Activated naive CD4-positive, alpha-beta T cell treated with Interleukin-2 at 50 U/mL for 16 hours (primary cell): ENCODE measurements at regions not wholly inside any gene's neighbourhood (a gene's known extent, or its start where the extent isn't known, plus 50 kb on each side); places are given as distances from the start of the nearest gene placed in this dataset.

ENCODE experiments used
- DNase-seq: peaks from one replicate; pipeline ENCODE4 v3.0.0-alpha.2; 2020

DNA sequence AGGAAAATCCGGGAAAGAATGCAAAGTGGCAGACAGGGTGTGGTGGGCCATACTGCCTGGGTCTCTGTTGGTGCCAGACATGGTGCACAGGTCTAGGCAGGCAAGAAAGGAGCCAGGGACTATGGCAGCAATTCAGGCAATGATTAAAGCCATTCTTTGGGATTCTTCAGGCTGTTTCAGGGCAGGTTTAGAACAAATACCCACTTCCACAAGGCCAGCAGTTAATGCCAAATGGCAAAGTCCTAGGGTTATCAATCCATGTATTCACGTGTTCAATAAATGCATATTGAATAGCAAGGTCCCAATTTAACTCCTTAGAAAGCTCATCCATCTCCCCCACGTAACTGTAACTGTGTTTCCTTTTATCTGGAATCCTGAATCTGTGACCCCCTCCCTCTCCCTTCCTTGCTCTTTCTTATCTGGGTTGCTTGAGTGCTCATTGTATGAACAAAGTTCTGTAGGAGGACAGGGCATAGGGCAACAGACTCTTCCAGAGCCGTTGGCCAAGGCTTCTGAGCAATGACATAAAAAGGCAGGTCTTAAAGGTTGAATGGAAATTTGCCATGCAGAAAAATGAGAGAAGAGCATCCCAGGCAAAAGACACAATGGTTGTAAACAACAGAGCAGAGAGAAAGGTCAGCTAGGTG lies 146.8 kb upstream of the KLHL29 start:
- DNase-seq = no peak

DNA sequence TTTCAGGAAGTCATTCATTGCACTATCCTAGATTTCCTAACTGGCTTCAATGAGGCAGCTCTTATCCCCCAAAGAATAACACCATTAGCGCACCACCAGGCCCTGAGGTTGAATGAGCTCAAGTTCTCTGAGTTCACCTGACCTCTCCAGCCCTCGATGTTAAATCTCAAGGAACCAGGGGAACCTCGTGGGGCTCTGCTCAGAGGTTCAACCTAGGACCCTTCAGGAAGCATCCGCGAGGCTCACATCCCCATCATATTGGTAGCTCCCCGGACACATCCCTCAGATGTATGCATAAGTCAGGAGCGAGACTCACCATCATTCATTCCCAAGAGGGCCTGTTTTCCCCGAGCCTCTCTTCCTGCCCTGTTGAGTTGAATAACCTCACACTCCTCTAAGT lies 145.6 kb upstream of the KLHL29 start:
- DNase-seq = no peak

DNA sequence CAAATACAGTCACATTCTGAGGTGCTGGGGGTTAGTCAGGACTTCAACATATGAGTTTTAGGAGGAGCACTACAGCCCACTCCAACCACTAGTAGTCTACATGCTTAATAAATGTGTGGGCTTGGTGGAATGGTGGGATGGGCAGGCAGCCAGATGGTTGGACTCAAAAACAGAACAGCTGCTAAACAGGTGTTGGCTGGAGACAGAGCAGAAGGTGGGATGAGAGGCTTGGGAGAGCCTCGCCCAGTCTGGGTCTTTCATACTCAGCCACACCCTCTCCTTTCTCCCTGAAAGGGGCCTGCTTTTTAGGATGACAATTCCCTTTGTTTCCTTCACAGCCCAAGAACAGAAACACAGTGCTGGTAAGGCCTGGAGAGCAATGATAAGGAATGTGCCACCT lies 143.9 kb upstream of the KLHL29 start:
- DNase-seq = no peak

GRCh38 chr2:23241611-23242245 lies 143.3 kb upstream of the KLHL29 start:
- DNase-seq = no peak

DNA sequence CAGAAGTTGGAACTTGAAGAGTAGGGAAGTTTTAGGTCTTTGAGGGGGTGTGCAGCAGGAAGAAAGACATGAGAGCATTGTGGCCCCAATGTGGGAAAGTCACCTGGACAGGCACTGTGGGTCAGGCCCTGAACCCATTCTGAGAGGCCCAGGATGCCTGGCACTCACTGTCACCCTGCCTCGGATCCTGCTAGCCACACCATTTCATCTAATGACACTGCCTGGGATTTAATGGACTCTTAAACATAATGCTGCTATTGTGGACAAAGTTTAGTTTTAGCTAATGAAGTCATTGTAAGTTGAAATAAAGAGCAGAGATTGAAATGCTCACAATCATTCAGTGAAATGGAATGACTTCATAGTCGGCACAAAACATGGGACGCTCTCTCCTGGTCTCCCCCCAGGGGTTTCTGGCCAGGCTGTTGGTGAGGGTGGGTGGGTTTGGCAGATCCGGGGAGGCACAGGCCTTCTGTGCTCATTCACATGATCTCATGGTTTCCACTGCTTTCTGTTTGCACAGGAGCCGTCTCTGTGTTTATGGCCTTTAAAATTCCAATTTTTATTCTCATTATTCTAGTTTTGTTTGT lies 141.8 kb upstream of the KLHL29 start:
- no peak for DNase-seq

- DNase-seq = no peak
Observed at GRCh38 chr2:23244617-23245016, 140.4 kb upstream of the KLHL29 start.

- no peak for DNase-seq
Observed at GRCh38 chr2:23246992-23247683, 137.8 kb upstream of the KLHL29 start.

GRCh38 chr2:23248667-23249066 lies 136.3 kb upstream of the KLHL29 start:
- DNase-seq = no peak

- DNase-seq = no peak
Observed at GRCh38 chr2:23249348-23249747, 135.6 kb upstream of the KLHL29 start.

DNA sequence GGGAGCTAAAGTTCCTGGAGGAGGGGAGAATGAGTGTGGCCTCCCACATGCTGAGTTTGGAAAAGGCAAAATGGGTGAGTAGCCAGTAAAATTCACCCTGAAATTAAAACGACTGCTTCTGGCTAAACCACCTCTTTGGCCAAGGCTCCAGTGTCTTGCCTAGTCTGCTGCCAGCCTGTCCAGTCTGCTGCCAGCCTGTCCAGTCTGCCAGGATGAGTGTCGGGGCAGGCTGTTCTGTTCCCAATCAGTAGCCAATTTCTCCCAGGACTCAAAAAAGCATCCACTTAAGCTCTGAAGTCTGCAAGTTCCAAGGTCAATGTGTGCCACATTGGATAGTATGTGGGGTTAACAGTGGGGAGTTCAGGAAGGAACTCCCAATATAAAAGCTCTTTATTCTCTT lies 134.6 kb upstream of the KLHL29 start:
- DNase-seq = no peak

GRCh38 chr2:23256643-23257042 lies 128.3 kb upstream of the KLHL29 start:
- no peak for DNase-seq

- DNase-seq = no peak
Observed at GRCh38 chr2:23260621-23261020, 124.4 kb upstream of the KLHL29 start.

- DNase-seq = no peak
Observed at GRCh38 chr2:23268467-23269263, 116.3 kb upstream of the KLHL29 start.

- DNase-seq = no peak
Observed at GRCh38 chr2:23269747-23270146, 115.2 kb upstream of the KLHL29 start.

DNA sequence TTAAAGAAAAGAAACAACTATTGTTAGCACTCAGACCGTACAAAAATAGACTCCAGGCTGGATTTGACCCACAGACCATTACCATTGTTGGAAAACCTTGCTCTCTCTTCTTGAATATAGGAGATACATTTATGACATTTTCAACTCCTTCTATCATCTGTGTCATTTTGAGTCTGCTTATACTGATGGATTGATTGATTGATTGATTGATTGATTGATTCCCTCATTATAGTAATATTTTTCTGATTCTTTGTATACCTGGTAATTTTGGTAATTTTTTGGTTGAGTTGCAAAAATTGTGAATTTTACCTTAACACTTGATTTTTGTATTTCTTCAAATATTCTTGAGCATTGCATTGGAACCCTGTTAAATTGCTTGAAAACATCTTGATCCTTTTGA lies 114.2 kb upstream of the KLHL29 start:
- no peak for DNase-seq

DNA sequence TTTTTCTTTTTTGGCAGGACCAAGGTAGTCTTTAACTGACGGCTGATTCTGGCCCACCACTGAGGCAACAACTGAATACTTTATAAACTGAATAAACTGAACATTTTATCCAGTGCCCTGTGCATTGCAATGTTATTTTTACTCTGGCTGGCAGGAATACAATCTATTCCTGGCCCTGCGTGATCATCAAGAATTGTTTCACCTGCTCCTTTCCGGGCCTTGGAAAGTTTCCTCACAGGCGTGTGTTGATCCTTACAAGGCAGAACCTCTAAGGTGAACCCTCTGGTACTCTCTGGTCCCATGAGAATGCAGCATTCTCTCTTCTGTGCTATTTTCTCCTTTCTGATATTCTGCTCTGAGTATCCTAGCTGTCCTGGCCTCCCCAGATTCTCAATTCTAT lies 113.7 kb upstream of the KLHL29 start:
- no peak for DNase-seq

DNA sequence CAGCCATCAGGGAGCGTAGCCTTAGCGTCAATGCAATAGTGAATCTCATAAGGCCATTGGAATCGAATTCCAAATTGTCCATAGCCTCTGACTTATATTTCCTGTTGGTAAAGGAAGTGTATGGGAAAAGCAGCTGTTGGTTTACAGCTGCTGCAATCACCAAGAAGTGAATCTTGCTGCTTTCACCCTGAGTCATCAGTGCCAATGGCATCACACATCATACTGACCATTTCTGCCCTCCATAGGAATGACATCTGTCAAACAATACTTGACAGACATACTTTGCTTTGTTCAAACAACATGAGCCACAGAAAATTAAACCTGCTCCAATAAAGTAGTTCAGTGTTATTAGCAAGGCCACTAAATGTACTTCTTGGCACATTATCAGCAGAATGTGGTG lies 111.2 kb upstream of the KLHL29 start:
- no peak for DNase-seq

- DNase-seq = no peak
Observed at GRCh38 chr2:23280401-23280800, 104.6 kb upstream of the KLHL29 start.

DNA sequence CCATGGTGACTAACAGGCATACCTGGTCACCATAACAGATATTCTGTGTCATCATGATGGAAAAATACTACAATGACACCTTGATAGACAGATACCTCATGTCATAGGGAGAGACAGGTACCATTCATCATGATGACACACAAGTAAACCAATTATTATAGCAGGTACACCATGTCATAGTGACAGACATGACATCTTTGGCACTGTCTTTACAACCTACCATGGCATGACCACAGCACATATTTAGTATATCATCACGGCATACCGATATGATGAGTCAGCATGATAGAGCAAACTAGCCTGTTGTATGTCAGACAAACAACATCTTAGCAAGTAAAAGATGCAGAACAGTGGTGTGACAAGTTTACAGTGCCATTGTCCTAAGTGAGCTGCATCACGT lies 101.3 kb upstream of the KLHL29 start:
- no peak for DNase-seq

GRCh38 chr2:23285091-23285800 lies 99.7 kb upstream of the KLHL29 start:
- no peak for DNase-seq

DNA sequence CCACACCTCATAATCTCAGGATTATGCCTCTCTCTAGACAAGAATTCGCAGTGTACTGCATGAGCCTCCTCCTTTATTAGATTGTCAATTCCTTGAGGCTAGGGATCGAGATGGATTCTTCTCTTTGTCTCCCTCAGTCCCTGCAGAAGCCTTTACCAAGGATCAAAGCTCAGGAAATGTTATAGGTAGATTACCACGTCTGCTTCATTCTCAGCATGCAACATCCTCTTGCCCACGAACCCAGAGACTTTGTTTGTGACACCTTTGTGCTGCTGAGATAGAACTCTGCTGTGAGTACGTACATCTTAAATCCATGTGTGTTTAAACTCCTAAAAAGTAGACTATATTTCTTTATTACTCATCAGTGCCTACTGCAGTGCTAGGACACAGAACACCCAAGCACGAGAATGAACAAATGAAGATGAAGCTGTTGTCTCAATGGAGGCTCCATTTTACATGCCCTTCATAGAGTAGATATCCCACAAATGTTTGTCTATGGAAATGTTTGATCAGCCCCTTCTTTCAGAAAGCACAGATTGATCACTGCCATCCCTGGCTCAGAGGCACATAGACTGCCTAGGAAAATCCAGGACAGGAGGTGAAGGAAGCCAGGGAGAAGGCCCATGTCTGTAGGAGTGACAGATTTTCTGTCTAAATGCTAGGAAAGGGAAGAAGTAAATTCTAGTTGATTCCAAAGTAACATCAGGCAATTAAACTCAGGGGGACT lies 98.8 kb upstream of the KLHL29 start:
- no peak for DNase-seq
